K562 (cell line): ENCODE measurements at regions not wholly inside any gene's neighbourhood (a gene's known extent, or its start where the extent isn't known, plus 50 kb on each side); places are given as distances from the start of the nearest gene placed in this dataset.

Experiments
- ATAC-seq: fragments of 200-7000 bp; cut with Tn5 transposase; 3 replicates; pipeline ENCODE4 v1.9.1; 2020; ENCODE audit warnings: moderate library complexity
- BruUV-seq: library from RNA; stranded (reverse); fragments of 400-500 nt; replicated peaks from 2 replicates; lab custom pipeline; 2021; lab: Mats Ljungman, UMichigan
- CTCF ChIA-PET: fragments of 300-600 bp; formaldehyde crosslinking; extraction: SDS; loops from one replicate; lab custom pipeline; 2021; ENCODE audit warnings: low intra/inter-chr PET ratio; lab: Yijun Ruan, JAX
- POLR2A ChIA-PET: fragments of 300-600, 350-650 bp; sonication (Branson Sonifier 250); formaldehyde crosslinking; extraction: SDS; loops from one replicate; lab custom pipeline; 2021; ENCODE audit warnings: antibody characterized with exemption, inconsistent platforms; lab: Yijun Ruan, JAX
- DNase-seq, 4 experiments: peaks; one replicate each; pipeline versions ENCODE4 v3.0.0 to v3.0.0-alpha.2; 2011 to 2018; ENCODE audit warnings: low spot score in 3 of 4, mixed read lengths in 3 of 4; ENCODE audit errors: extremely low read depth in 1 of 4
- FAIRE-seq: peaks from 2 replicates; lab custom pipeline; 2011; peaks lifted over from hg19 to GRCh38; lab: Jason Lieb, UNC
- H2AFZ ChIP-seq: 2 replicates; pipeline ENCODE4 v1.6.0; 2011; ENCODE audit warnings: low read depth, low read length, control low read depth, inconsistent platforms
- H3K27ac ChIP-seq: fragments of 200-600 bp; 3 replicates; pipeline ENCODE4 v1.8.0; 2011; ENCODE audit warnings: low read depth, mild to moderate bottlenecking, control low read depth, inconsistent platforms, low read length, moderate library complexity, mixed read lengths; ENCODE audit errors: extremely low read depth
- H3K27me3 ChIP-seq, 2 experiments: fragments of 300-600 bp in 1 of 2; 2 replicates in 1 of 2; 3 replicates in 1 of 2; pipeline versions ENCODE4 v1.6.0 to v1.8.0; 2011; ENCODE audit warnings: inconsistent platforms in 2 of 2, low read length in 2 of 2, mild to moderate bottlenecking in 1 of 2, mixed read lengths in 1 of 2, moderate library complexity in 1 of 2; ENCODE audit not compliant: control insufficient read depth in 2 of 2, insufficient read depth in 2 of 2
- H3K36me3 ChIP-seq: fragments of 300-600 bp; 3 replicates; pipeline ENCODE4 v1.8.0; 2011; ENCODE audit warnings: mild to moderate bottlenecking, low read length, inconsistent platforms; ENCODE audit not compliant: control insufficient read depth, insufficient read depth
- H3K4me1 ChIP-seq, 2 experiments: fragments of 200-600 bp in 1 of 2; replicated peaks in 1 of 2; 2 replicates in 1 of 2; 3 replicates in 1 of 2; pipeline versions ENCODE4 v1.5.1 to v1.8.0; 2011; ENCODE audit warnings: inconsistent platforms in 2 of 2, low read length in 2 of 2, mild to moderate bottlenecking in 1 of 2, mixed read lengths in 1 of 2, moderate library complexity in 1 of 2; ENCODE audit not compliant: control insufficient read depth in 2 of 2, insufficient read depth in 2 of 2
- H3K4me2 ChIP-seq: 2 replicates; pipeline ENCODE4 v1.6.1; 2011; ENCODE audit warnings: low read length, control low read depth, inconsistent platforms, mixed read lengths; ENCODE audit not compliant: insufficient read depth
- H3K4me3 ChIP-seq: fragments of 200-600 bp; sonication (generic), shearing (Covaris generic); 2 replicates; pipeline ENCODE4 v1.5.1; 2016; ENCODE audit warnings: control low read depth, inconsistent platforms
- H3K79me2 ChIP-seq: fragments of 200-600 bp; 3 replicates; pipeline ENCODE4 v1.8.0; 2011; ENCODE audit warnings: low read length, inconsistent platforms; ENCODE audit not compliant: control insufficient read depth, insufficient read depth
- H3K9ac ChIP-seq, 2 experiments: 2 replicates each; pipeline versions ENCODE4 v1.6.0 to v1.6.1; 2011; ENCODE audit warnings: low read depth in 2 of 2, low read length in 2 of 2, control low read depth in 1 of 2, inconsistent platforms in 1 of 2, mild to moderate bottlenecking in 1 of 2, mixed read lengths in 1 of 2; ENCODE audit not compliant: insufficient read depth in 1 of 2
- H3K9me1 ChIP-seq: one replicate; pipeline ENCODE4 v1.6.0; 2011; ENCODE audit warnings: inconsistent platforms, mild to moderate bottlenecking, low read length, moderate library complexity; ENCODE audit not compliant: control insufficient read depth, insufficient read depth
- H3K9me3 ChIP-seq: replicated peaks from 2 replicates; pipeline ENCODE4 v1.5.1; 2011; ENCODE audit warnings: low read depth, low read length, inconsistent platforms; ENCODE audit not compliant: control insufficient read depth, insufficient read depth
- H4K20me1 ChIP-seq: replicated peaks from 2 replicates; pipeline ENCODE4 v1.6.1; 2011; ENCODE audit warnings: low read length, inconsistent platforms, mixed read lengths; ENCODE audit not compliant: control insufficient read depth, insufficient read depth
- CBFA2T3 ChIP-seq: fragments of 450-650 bp; IDR thresholded peaks from 2 replicates; pipeline ENCODE4 v1.6.1; 2017
- CBX5 ChIP-seq: IDR thresholded peaks from 2 replicates; pipeline ENCODE4 v1.6.1; 2014; ENCODE audit warnings: low read depth, borderline replicate concordance
- CLOCK ChIP-seq: fragments of 250-450 bp; sonication (Bioruptor Pico); IDR thresholded peaks from 2 replicates; pipeline ENCODE4 v1.4.0; 2020; ENCODE audit warnings: mild to moderate bottlenecking, moderate library complexity, borderline replicate concordance
- EP400 ChIP-seq: fragments of 450-650 bp; IDR thresholded peaks from 2 replicates; pipeline ENCODE4 v1.6.1; 2017; ENCODE audit warnings: antibody characterized with exemption, mild to moderate bottlenecking, moderate library complexity
- NR2C2 ChIP-seq, 2 experiments: fragments of 200-800 bp in 1 of 2; sonication (Bioruptor generic) in 1 of 2; sonication (generic) in 1 of 2; formaldehyde crosslinking in 1 of 2; IDR thresholded peaks; 2 replicates each; pipeline versions ENCODE4 v1.6.1 to v1.8.0; 2016 to 2022; ENCODE audit warnings: mild to moderate bottlenecking in 1 of 2, missing compliant biosample characterization in 1 of 2, missing genetic modification characterization in 1 of 2, missing genetic modification reagents in 1 of 2
- POLR3G ChIP-seq: IDR thresholded peaks from 2 replicates; pipeline ENCODE4 v1.6.1; 2011; ENCODE audit not compliant: insufficient read length, insufficient replicate concordance; ENCODE audit errors: extremely low read depth
- RUNX1 ChIP-seq: sonication (generic); IDR thresholded peaks from 2 replicates; pipeline ENCODE4 v1.6.1; 2016; ENCODE audit warnings: antibody characterized with exemption, low read depth
- SRSF9 ChIP-seq: fragments of 200-400 bp; formaldehyde crosslinking; IDR thresholded peaks from 2 replicates; pipeline ENCODE4 v1.6.1; 2017; ENCODE audit warnings: low read depth, low read length, borderline replicate concordance
- TARDBP ChIP-seq: fragments of 450-650 bp; IDR thresholded peaks from 2 replicates; pipeline ENCODE4 v1.6.1; 2016
- TSHZ1 ChIP-seq: fragments of 250-450 bp; sonication (Bioruptor Pico); IDR thresholded peaks from 2 replicates; pipeline ENCODE4 v1.4.0; 2020; ENCODE audit warnings: mild to moderate bottlenecking, moderate library complexity
- XRCC5 ChIP-seq: fragments of 200-400 bp; formaldehyde crosslinking; IDR thresholded peaks from 2 replicates; pipeline ENCODE4 v1.6.1; 2017; ENCODE audit warnings: low read depth, mild to moderate bottlenecking, low read length
- ZNF184 ChIP-seq: sonication (generic); formaldehyde crosslinking; IDR thresholded peaks from 2 replicates; pipeline ENCODE4 v1.5.0; 2020; ENCODE audit warnings: missing genetic modification reagents
- ZNF57 ChIP-seq: fragments of 450-650 bp; formaldehyde crosslinking; IDR thresholded peaks from 2 replicates; pipeline ENCODE4 v1.4.0; 2020; ENCODE audit warnings: mild to moderate bottlenecking, moderate library complexity
- ZNF586 ChIP-seq: fragments of 450-650 bp; formaldehyde crosslinking; conservative IDR thresholded peaks from 2 replicates; pipeline ENCODE4 v1.4.0; 2020; ENCODE audit warnings: mild to moderate bottlenecking, moderate library complexity
- ZNF76 ChIP-seq: fragments of 250-450 bp; sonication (Bioruptor Pico); IDR thresholded peaks from 2 replicates; pipeline ENCODE4 v1.4.0; 2020; ENCODE audit warnings: mild to moderate bottlenecking, moderate library complexity, borderline replicate concordance
- WGBS: fragments of 100-300 bp; shearing (Covaris generic); methylation state at CpG from one replicate; pipeline ENCODE4 v1.1.6; 2016; ENCODE audit warnings: low coverage, mixed read lengths; ENCODE audit not compliant: insufficient coverage; ENCODE audit errors: missing lambda C conversion rate; 5-methylcytosine and 5-hydroxymethylcytosine counted together
- in situ Hi-C: fragments of 300-500 bp; cut with MboI; formaldehyde crosslinking; loops from 4 replicates; pipeline ENCODE4 v1.15.0; 2018; ENCODE audit warnings: inconsistent platforms, mixed read lengths
- intact Hi-C: fragments of 100-400 bp; cut with micrococcal nuclease; formaldehyde crosslinking; loops from 2 replicates; pipeline ENCODE4 v1.14.2; 2022

- intact Hi-C loops = no loop called here
- CTCF ChIA-PET = no interaction called here
- no peak for TF ChIP-seq ZNF57 (CRISPR knock-in tag)
- TF ChIP-seq TARDBP = no peak
- TF ChIP-seq NR2C2 (CRISPR knock-in tag; IDR thresholded peaks at IDR 0.05) = no peak
- TF ChIP-seq NR2C2 (tag; IDR thresholded peaks at IDR 0.05) = no peak
- TF ChIP-seq TSHZ1 (CRISPR knock-in tag) = no peak
- no peak for TF ChIP-seq RUNX1
- no peak for TF ChIP-seq CBX5
- TF ChIP-seq CLOCK (CRISPR knock-in tag) = no peak
- TF ChIP-seq EP400 = no peak
- no peak for TF ChIP-seq ZNF76 (CRISPR knock-in tag)
- no peak for TF ChIP-seq CBFA2T3
- no peak for TF ChIP-seq ZNF586
- no peak for TF ChIP-seq SRSF9
- TF ChIP-seq POLR3G = no peak
- TF ChIP-seq XRCC5 = no peak
- no peak for TF ChIP-seq ZNF184 (CRISPR knock-in tag)
Measured at GRCh38 chr10:111548084-111548726, 471.4 kb downstream of the ADRA2A start.

More at GRCh38 chr10:111548084-111548726, 471.4 kb downstream of the ADRA2A start:
- in situ Hi-C loops = no loop called here
- Histone ChIP-seq H4K20me1 (no peaks in the 10 kb centered on the region), H3K4me3 (no peak overlapping the region), H2AFZ (no peak overlapping the region), H3K9me1 (no peaks in the 10 kb centered on the region), H3K9me3 (0 out of 2 replicates have a peak, but pooled peaks cover 3% of the 10 kb centered on the region), H3K36me3 (no peaks in the 10 kb centered on the region), H3K27me3 (no peaks in the 10 kb centered on the region), H3K9ac (no peak overlapping the region), H3K4me1 (no peaks in the 10 kb centered on the region), H3K79me2 (no peaks in the 10 kb centered on the region), H3K4me2 (no peak overlapping the region), H3K27ac (no peak overlapping the region)
- POLR2A ChIA-PET = no interaction called here
- DNase-seq = no peak
- ATAC-seq = no peak
- WGBS = 0% methylated on average over 1 of the region's 1 CpG
- no TSS peak for BruUV-seq
- FAIRE-seq = no peak
